Stimulated activated naive CD4-positive, alpha-beta T cell treated with Interleukin-2 at 50 U/mL for 16 hours (primary cell): ENCODE measurements at regions not wholly inside any gene's neighbourhood (a gene's known extent, or its start where the extent isn't known, plus 50 kb on each side); places are given as distances from the start of the nearest gene placed in this dataset.
"Not testable (repeated sequence)": the region's sequence is repeated elsewhere in the genome, so short reads cannot be mapped to it uniquely, and the experiment has no call there.

Experiments
- DNase-seq: peaks from one replicate; lab custom pipeline; 2025; lab: John Stamatoyannopoulos, UW

DNA sequence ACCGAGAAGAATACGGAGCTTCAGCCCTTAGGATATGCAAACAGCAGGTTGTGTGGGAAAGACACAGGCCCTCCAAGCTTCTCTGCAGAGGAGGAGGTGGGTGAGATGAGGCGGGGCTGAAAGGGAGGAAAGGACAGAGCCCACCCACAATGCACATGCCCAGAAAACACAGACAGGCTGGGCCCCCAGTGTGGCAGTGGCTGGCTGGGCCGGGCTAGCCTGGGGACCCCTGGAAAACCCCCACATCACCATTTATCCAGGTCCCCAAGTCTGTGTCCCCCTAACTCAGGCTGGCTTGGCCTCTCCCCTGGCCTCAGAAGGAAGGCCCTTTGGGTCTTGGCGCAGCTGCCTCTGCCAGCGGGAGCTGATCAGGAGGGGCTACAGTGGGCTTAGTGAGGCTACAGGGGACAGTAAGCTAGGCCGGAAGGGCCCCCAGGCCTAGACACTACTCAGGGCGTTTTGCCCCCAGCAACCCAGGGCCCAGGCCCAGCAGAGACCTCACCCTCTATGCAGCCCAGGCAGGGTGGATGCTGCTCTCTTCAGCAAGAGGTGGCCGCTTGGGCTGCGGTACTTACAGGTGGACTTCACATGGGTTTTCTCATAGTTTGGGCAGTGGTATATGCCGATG is 119.5 kb downstream of the TUBA3C start:
- no peak for DNase-seq

DNA sequence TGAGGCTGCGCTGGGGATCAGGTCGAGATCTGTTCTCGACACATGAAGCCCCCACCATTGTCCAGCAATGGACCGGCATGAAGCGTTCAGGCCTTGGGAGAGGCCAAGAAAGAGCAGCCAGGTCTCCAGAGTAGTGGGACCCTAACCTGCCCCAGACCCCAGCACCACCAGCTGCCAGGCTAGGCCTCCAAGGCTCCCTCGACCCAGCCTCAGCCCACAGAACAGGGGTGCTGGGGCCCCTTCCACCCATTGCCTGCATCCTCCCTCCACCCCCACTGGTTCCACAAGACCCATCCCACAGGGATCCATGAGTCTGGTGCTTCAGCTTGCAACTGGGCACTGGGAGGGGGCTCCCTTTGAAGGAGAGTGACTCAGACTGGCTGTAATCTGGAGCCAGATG is 120.3 kb downstream of the TUBA3C start:
- no peak for DNase-seq

DNA sequence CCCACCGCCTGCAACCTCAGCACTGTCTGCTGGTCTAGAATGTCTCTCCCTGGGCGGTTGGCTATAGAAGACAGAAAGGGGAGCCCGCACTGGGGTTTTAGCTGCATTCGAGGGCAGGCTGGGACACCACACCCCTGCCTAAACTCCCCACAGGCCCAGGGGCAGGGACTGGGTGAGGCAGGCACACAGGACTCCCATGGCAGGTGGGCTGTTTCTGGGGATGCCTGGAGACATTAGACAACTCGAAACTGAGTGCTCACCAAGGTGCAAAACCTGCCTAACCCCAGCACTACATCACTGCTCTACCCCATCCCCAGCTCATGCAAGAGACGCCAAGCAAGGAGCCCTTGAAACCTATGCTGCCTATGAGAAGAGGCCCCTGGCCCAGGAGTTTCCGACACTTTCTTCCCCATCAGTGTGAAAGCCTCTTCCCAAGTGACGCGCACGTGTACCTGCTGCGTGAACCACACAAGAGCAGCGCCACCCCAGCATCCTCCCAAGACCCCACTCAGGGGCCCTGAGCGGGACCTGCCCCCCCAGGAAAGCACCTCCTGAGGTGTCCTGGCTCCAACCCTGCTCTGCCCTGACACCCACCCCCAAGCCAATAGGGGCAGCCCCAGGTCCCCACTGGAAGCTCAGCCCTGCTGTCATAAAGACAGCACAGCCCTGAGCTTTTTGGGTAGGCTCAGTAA is 121.2 kb downstream of the TUBA3C start:
- DNase-seq, result no peak

DNA sequence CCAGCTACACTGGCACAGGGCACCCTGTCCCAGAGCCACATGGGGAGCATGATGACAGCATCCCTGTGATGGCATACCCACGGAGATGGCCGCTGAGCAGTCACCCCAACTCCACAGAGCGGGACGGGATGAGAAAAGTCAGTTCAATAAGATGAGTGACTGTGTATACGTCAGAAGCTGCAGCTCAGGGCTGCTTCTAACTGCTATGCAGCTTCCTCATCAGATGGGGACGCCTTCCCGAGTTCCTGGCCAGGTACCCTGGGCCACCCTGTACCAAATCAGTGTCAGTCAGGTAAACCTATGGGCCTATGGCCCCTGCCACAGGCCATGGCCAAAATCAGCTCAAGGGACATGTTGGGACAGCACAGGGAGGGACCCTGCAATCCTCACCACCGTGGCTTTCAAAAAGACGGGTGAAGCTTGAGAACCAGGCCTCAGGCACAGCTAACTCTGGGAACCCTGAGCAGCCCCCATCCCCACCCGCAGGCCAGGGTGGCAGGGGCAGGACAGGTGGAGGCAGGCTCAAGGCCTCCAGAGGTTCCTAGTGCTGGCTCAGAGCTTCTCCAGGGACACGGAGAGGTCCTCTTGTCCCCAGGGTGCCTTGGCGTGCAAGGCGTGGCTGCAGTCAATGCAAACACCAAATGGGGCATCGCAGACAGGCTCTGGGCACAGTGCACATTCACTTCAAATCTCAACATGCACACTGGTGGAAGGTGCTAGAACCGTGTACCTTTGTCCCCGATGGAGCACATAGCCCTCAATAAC is 122.4 kb downstream of the TUBA3C start:
- DNase-seq, result no peak

DNA sequence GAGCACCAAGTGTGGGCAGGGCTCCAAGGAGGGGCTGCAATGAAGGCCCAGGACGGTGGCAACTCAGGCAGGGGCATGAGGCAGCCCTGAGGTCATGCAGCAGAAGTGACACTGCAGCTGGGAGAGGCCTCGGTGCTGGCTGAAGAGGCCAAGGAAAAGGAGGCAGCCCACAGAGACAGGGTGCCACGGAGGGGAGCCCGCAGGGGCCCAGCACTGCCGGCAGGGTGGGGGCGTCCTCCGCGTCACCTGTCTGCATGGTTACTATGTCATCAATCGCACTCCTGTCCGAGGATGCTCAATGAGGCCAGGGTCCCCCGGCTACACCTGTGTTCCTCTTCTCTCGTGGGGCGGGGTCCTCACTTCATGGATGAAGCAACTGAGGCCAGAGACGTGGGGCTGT is 123.1 kb downstream of the TUBA3C start:
- no peak for DNase-seq

DNA sequence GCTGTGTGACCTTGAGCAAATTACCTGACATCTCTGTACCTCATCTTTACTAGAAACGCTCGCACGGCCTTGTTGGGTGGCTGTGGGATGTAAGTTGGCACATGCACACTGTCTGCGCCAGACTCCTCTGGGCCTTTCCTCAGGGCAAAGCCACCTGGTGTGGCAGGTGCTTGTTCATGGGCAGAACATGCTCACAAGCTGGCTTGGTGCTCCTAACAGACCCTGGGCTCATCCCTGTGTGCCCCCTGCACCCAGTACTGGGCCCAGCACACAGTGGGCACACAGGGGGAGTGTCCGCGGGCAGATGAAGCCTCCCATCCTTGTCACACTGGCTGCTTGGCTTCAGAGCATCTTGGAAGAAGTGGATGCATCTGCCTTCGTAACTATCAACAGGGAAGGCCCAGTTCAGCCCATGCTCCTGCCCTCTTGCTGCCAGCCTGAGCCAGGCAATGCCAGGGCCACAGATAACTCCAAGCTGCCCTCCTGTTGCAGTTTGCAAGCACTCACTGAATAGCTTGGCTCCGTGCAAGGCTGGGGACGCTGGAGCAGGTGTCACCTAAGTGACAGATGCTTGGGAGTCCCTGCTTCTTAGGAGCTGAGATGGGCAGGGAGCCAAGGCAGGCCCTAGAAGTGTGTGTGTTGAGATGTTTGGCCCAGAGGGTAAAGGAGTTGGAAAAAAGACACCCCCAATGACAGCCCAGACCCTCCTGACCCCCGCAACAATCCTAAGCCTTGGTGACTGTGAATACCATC is 123.9 kb downstream of the TUBA3C start:
- DNase-seq, result no peak

DNA sequence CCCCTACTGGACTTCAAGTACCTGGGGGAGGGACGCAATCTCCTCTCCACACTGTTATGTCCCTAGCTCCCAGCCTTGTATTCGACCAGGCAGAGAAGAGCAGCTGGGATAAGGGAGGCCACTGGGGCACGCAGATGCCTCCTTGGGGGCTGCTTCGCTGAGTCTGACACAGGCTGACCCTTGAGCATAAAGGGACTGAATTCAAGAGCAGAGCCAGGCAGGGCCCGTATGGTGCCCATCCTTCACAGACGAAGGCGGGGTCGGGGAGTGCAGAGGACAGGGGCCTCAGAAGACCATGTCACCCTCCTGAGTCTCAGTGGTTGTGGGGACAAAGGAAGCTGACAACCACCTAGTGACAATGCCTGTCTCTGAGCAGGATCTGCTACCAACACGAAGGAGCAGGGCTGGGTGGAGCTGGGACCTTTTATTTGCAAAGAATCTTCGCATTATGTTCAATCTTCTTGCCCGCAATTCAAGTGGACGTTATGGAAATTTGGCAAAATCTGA is 124.6 kb downstream of the TUBA3C start:
- no peak for DNase-seq

DNA sequence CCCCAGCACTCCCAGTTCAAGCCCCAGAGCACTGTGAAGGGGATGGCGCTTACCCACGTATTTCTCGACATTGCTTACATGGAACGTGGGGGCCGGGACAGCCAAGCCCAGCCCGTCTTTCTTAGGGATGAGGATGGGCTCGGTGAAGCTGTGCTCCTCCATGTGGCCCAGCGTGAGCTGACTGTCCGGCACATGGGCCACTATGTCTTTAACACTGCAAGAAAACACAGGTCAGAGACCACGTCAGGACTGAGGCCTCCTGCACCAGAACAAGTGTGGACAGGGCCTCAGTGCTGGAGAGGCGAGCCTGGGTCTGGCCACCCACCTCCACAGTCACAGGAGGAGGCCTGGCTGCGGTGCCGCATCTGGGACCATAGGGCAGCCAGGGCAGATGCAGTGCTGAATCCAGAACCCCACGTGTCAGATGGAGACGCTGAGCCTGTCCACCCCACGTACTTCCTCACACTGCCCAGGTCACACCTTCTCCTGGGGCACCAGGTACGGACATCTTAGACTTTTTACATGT is 125.2 kb downstream of the TUBA3C start:
- no peak for DNase-seq

DNA sequence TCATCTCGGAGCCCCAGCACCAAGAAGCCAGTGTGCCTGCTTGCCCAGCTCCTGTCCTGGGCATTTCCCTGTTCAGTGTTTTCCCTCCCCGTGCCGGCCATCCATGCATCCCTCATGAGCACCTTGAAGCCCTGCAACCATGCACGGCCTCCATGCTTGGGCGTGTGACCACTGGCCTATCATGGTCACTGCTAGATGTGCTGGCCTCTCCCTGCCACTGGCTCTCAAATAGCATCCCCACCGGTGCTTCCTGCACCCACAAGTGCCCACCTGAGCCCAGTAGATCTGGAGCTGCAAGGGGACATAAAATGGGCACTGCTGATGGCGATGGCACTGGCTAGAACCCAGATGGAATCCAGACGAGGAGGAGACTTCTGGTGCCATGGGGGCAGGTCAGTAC is 126.0 kb downstream of the TUBA3C start:
- no peak for DNase-seq

DNA sequence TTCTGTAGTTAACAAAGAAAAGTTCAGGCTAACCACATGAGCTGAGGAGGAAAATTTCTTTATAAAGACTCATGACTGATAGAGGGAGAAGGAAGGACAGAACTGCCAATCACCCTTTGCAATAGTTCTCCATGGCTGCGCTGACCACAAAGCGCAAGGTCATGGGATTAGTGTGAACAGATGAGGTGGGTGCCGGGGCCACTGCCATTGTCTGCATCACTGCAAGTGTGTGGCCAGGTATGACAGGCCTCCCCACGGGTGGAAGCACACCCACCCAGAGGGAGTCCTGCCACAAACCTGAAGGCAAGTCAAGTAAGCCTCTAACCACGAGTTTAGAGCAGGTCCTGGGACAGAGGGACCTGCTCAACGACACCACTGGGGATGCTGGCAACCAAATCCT is 128.1 kb downstream of the TUBA3C start:
- no peak for DNase-seq

DNA sequence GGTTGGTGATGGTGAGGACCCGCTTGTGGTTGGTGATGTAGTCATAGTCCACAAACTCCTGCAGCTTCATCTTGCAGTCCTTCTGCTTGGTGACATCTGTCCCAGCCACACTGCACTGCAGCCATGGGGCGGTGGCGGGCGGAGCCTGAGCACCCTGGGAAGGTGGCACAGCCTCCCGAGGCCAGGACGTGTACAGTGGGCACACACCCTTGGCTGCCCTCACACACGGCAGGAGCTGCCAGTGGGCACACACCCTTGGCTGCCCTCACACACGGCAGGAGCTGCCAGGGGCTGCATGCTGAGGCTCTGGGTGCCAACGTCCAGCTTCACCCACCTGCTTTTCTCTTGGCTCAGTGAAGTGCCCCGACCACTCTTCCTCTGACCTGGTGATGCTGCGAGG is 128.7 kb downstream of the TUBA3C start:
- DNase-seq, result no peak

DNA sequence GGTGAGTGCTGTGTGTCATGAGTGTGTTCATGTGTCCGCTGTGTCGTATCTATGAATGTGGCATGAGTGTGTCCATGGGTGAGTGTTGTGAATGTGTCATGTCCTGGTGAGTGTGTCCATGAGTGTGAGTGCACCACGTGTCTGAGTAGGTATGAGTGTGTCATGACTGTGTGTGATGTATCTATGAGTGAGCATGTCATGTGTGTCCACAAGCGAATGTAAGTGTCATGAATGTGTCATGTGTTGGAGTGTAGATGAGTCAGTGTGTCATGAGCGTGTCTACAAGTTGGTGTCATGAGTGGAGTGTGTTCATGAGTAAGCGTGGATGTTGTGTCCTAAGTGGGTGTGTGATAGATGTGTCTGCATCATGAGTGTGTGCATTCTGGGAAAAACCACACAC is 129.4 kb downstream of the TUBA3C start:
- DNase-seq, result no peak

DNA sequence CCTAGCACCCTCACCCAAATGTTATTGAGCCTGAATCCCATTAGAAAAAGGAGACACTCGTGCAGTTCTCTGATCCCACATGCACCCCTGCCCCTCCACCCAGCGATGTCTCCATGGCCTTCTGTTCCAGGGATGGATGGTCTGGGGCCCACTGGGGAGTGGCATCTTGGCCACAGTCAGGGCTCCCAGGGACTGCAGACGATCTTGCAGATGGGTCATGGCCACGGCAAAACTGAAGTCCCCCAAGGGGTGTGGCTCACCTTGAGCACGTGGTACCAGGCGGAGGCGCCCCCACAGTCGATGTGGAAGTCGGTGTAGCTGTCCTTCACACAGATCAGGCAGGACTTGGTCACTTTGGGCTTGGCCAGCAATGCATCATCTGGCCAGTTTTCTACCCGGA is 130.7 kb downstream of the TUBA3C start:
- no peak for DNase-seq

DNA sequence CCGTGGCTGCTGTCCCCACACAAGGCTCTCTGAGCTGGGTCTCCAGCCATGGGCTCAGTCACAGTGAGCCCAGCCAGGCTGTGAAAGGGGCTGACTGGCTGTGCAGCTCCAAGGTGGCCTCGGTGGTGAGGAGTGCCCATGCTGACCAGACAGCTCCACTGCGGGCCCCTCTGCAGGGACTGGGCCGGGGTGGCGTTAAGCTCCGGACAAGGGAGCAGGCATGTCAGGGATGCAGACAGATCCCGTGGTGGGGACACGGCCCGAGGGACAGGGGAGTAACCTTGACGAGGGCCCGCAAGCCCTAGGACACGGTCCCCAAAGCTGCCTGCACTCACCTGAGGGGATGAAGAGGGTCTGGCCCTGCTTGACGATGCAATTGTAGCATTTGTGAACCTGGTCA is 132.0 kb downstream of the TUBA3C start:
- DNase-seq, result not testable (repeated sequence)

DNA sequence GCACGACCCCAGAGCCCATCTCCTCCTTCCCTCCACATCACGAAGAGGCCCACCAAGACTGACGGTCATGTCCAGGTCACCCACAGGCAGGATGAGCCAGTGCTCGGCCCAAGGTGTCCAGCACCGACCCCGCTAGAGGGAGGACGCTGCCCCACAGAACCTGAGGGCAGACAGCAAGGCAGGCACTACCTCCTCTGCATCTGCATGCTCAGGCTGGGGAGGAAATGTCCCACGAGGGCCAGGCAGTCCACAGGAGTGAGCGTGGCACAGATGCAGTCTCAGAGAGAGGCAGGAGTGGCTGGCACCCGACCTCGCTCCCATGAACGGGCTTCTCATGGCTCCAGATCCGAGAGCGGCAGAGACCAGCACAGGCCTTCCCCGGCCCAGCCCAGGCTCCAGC is 133.2 kb downstream of the TUBA3C start:
- no peak for DNase-seq

DNA sequence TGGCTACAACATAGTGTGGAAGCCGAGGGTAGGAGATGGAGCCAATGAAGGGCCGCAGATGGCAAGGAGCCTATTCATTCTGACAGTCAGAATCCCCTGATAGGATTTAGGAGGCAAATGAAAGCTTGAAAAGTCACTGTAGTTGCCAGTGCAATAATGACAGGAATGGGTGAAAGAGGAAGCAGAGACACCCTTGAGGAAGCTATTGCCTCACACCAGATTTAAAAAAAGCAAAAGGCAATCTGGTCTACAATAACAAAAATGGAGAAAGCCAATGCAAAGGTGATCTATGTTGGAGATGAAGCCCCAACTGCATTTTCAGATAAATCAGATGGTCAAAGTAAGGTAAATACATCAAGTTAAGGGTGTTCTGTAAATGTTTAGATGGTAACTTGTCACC is 158.5 kb downstream of the TUBA3C start:
- DNase-seq, result no peak

DNA sequence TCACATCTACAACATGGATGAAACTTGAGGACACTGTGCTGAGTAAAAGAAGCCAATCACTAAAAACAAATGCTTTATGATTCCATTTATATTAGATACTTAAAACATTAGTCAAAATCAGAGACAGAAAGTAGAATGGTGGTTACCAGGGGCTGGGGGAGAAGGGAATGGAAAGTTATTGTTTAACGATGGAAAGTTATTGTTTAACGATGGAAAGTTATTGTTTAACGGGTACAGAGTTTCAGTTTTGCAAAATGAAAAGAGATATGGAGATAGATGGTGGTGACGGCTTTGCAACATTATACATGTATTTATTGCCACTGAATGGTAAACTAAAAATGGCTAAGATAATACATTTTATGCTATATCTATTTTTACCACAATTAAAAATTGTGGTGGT is 160.6 kb downstream of the TUBA3C start:
- DNase-seq, result no peak

DNA sequence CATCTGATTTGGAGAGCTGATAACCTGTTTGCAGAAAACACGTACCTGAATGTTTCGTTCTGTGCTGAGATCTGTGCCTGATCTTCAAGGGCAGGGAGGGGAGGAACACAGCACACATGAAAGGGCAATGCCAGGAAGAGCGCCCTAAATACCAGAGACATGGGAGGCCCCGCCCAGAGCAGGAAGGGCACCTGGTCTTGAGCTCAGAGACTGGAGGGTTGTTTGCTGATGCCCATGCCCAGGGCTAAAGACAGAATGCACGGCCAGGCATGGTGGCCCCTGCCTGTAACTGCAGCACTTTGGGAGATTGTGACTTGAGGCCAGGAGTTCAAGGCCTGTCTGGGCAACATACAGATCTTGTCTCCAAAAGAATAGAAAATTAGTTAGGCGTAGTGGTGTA is 183.2 kb downstream of the TUBA3C start:
- no peak for DNase-seq

DNA sequence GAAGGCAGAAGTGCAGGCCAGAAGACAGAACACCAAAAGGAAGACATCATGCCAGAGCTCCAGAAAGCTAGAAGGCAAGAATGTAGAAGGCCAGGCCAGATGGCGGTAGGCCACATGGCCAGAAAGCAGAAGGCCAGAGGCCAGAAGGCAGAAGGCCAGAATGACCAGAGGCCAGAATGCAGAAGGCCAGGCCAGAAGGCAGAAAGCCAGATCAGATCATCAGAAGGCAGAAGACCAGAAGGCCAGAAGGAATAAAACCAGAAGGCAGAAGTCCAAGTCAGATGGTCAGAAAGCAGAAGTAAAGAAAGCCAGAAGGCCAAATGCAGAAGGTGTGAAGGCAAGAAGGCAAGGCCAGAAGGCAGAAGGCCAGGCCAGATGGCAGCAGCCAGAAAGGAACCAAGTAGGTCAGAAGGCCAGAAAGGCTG is 185.0 kb downstream of the TUBA3C start:
- no peak for DNase-seq

DNA sequence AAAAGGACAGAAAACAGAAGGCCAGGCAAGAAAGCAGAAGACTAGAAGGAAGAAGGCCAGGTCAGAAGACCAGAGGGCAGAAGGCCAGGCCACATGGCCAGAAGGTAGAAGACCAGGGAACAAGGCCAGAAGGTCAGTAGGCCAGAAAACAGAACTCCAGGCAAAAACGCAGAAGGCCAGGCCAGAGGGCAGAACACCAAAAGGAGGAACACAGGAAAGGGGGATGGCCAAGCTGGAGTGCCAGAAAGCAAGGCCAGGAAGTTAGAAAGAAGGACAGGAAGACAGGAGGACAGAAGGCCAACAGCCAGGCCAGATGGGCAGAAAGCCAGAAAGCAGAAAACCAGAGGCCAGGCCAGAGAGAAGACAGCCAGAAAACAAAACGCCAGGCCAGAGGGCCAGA is 185.4 kb downstream of the TUBA3C start:
- DNase-seq, result no peak

DNA sequence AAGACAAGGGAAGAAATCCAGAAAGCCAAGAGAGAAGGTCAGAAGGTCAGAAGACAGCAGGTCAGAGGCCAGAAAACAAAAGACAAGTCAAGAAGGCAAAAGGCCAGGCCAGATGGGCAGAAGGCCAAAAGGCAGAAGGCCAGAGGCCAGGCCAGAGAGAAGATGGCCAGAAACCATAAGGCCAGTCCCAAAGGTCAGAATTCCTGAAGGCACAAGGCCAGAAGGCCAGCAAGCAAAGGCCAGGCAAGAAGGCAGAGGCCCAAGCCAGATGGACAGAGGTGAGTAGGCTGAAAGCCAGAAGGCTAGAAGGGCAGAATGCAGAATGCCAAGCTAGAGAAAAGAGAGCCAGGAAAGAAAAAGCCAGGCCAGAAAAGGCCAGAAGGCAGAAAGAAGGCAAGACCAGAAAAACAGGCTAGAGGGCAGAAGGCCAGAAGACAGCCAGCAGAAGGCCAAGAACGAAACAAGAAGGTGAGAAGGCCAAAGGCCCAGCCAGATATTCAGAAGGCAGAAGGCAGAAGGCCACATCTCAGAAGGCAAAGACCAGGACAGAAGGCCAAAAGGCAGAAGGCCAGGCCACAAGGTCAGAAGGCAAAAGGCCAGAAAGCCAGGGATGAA is 186.3 kb downstream of the TUBA3C start:
- no peak for DNase-seq
